ENCODE measurements at regions not wholly inside any gene's neighbourhood (a gene's known extent, or its start where the extent isn't known, plus 50 kb on each side); places are given as distances from the start of the nearest gene placed in this dataset.

GRCh38 chr14:46596236-46596635 is 55.3 kb downstream of the RPL10L start:
- DNase-seq (ENCODE audit: low read depth, low spot score): no peak
- H3K79me2 ChIP-seq (ENCODE audit: insufficient read depth, low read length): no peaks in the 10 kb centered on the region
- TF ChIP-seq SP1 (IDR thresholded peaks at IDR 0.05; ENCODE audit: low read depth) (no peak), ELF1 (IDR thresholded peaks at IDR 0.05; ENCODE audit: borderline replicate concordance, low read depth) (no peak), REST (IDR thresholded peaks at IDR 0.05; ENCODE audit: low read depth) (no peak), TCF7L2 (IDR thresholded peaks at IDR 0.05; ENCODE audit: borderline replicate concordance, extremely low read depth, insufficient read depth, insufficient read length) (no peak), ATF3 (IDR thresholded peaks at IDR 0.05) (no peak), ZBTB33 (IDR thresholded peaks at IDR 0.05; ENCODE audit: extremely low read depth, insufficient replicate concordance, low read length) (no peak), EZH2phosphoT487 (IDR thresholded peaks at IDR 0.05; ENCODE audit: borderline replicate concordance) (no peak), EGR1 (IDR thresholded peaks at IDR 0.05; ENCODE audit: low read depth) (no peak), ZFX (IDR thresholded peaks at IDR 0.05) (no peak), SRF (IDR thresholded peaks at IDR 0.05; ENCODE audit: low read depth) (no peak), CBX3 (IDR thresholded peaks at IDR 0.05; ENCODE audit: low read depth) (no peak), RAD21 (IDR thresholded peaks at IDR 0.05; ENCODE audit: low read depth) (no peak)
- no TSS peak for BruUV-seq (replicated peaks)
- ChIA-PET RAD21 (ENCODE audit: low non-redundant PET in 1 of 2, low total read pairs in 2 of 2, uncharacterized antibody in 2 of 2, unreplicated experiment in 2 of 2) (no interaction called here), CTCF (no interaction called here), POLR2A (no interaction called here)
- intact Hi-C loops (cut with micrococcal nuclease): no loop called here
- no peak overlapping the region for H3K27ac ChIP-seq (ENCODE audit: low read depth, low read length)
- no peaks in the 10 kb centered on the region for H3K36me3 ChIP-seq (ENCODE audit: control insufficient read depth in 1 of 2, insufficient read depth in 2 of 2, low read length in 2 of 2)
- no peak overlapping the region for H3K9ac ChIP-seq (ENCODE audit: low read length)
- no peaks in the 10 kb centered on the region for H3K9me3 ChIP-seq (ENCODE audit: control insufficient read depth in 1 of 2, insufficient read depth in 1 of 2, low read depth in 1 of 2, low read length in 2 of 2)
- H3K4me3 ChIP-seq (replicated peaks in 1 of 2; ENCODE audit: low read depth in 1 of 2, low read length in 2 of 2): no peak overlapping the region
- no peak overlapping the region for H3K4me2 ChIP-seq (ENCODE audit: low read length)
- no peaks in the 10 kb centered on the region for H4K20me1 ChIP-seq (ENCODE audit: insufficient read depth)
- H3K4me1 ChIP-seq (ENCODE audit: control insufficient read depth in 1 of 2, insufficient read depth in 2 of 2, low read length in 2 of 2): no peaks in the 10 kb centered on the region; a peak in 1 of 4 replicates
- ATAC-seq: no peak
- H3K9me2 ChIP-seq (ENCODE audit: insufficient read depth): no peaks in the 10 kb centered on the region
- no peaks in the 10 kb centered on the region for H3K27me3 ChIP-seq (ENCODE audit: insufficient read depth, low read length)
- no peak overlapping the region for H2AFZ ChIP-seq (ENCODE audit: low read depth, low read length, poor library complexity, severe bottlenecking)

Measured in HCT116 (cell line).